Left forelimb (tissue), 1 donor: ENCODE measurements at regions not wholly inside any gene's neighbourhood (a gene's known extent, or its start where the extent isn't known, plus 50 kb on each side); places are given as distances from the start of the nearest gene placed in this dataset.
"Not testable (repeated sequence)": the region's sequence is repeated elsewhere in the genome, so short reads cannot be mapped to it uniquely, and the experiment has no call there.

Experiments
- DNase-seq: peaks from one replicate; pipeline ENCODE4 v3.0.0-alpha.2; 2018; ENCODE audit warnings: low spot score

DNA sequence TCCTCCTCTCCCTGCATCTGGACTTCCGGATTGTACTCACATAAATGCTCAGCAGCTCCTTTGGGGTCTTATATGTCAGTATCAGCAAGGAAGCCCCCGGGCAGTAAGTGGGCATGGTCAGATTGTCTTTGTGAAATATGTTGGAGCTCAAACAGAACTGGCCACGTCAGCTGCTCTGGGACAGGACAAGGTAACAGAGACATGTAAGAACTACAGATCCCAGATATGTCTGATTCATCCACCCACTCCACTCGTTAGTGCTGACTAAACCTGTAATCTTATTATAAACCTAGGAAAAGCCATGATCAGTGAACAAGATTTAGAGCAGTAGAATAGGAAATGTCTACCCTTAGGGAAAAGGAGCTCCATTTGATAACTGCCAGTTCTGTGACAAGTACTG is 561.8 kb downstream of the CETN3 start:
- no peak for DNase-seq

DNA sequence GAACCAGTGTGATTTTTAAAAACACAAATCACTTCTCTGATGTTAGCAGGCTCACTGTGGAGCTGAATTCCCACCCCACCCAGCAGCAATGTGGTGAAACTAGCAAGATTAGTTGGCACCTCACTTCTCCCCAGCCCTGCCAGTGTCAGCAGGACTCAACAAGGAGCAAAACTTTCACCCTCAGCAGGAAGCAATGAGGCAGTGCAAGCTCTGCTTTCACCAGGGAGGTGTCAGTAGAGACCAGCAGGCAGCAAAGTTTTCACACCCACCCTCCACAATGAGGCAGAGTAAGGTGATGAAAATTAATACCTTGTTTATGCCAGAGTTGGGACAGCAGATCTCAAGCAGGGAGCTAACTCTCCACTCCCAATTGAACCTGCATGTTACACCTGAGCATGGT is 565.0 kb downstream of the CETN3 start:
- no peak for DNase-seq

DNA sequence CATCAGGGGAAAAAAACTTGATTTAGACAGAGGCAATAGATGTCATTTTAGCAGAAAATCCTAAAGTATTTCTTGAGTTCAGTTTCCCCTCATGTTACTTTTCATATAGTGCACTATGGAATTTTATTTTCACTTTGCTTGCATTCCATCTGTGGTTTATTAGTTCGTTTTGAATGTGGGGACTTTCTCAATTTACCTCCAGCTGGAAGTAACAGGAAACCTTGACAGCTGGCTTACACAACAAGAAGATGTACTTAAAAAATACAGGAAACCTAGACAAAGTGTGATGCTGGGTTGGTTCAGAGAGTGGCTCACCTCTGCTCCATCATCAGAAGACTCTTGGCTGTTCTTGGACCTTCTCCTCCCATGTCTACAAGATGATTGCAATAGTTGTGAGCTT is 567.0 kb downstream of the CETN3 start:
- no peak for DNase-seq

DNA sequence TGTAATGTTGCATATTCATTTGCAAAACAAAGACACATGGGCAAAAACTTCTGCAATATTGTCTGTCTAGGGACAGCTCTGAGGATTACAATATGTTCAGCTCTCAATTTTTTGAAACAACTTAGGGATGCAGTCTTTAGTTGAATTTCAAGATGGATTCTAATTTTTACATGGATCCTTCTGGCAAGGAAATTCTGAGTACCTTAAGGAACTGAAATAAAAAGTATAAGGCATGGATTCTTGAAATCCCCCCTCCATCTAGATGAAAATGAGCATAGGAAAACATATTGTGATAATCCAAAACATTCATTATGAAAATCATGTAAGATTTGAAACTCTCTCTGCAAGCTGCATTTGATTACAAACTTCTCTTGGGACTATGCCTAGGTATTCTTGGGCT is 568.6 kb downstream of the CETN3 start:
- no peak for DNase-seq

DNA sequence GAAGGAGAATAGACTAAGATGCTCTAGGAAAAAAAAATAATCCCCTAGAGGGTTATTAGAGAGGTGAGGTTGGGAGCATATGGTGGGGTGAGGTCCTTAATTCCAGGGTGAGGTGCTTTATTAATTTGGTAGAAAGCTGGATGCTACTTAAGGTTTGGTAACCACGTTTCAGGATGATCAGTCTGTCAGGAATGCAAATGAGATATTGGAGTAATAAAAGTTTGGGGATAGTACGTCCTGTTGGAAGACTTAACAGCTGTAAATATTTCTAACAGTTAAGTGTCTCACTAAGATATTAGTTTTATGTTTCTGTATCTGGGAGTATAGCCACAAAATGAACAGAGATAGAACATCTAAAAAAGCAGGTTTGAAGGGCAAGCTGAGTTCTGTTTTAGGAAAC is 578.9 kb downstream of the CETN3 start:
- no peak for DNase-seq

DNA sequence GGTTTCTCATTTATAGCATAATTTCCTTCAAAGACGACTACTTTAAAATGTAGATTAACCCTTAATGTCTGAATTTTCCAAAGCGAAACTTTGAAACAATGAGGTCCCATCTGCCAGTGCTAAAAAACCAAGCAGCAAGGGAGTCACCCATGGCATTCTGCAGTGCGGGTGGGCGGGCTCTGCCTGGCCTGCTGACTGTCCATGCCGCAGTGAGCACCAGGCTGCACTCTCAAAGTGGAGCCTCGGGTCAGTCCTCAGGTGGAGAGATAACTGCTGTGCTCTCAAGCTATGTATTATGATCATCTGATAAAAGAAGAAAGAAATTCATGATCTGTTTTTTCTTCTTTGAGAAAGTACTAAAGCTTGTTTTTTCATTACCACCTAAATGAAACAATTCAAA is 581.6 kb downstream of the CETN3 start:
- DNase-seq: no peak

DNA sequence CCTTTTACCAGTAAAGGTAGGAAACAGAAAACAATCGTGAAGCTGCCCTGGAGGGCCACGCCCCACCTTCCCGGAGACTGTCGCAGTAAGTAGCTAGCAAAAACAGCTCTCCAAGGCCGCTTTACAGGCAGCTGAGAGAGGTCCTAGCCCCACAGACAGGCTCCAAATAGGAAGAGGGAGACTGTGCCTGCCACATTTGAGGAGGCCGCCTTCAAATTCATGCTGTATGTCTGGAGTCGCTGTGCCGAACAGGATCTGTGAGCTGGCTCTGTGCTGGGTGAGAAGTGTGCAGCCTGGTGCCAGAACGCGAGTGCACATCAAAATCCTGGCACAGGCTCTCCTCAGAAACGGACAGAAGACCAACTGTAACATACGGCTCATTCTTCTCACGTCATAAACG is 582.2 kb downstream of the CETN3 start:
- no peak for DNase-seq

DNA sequence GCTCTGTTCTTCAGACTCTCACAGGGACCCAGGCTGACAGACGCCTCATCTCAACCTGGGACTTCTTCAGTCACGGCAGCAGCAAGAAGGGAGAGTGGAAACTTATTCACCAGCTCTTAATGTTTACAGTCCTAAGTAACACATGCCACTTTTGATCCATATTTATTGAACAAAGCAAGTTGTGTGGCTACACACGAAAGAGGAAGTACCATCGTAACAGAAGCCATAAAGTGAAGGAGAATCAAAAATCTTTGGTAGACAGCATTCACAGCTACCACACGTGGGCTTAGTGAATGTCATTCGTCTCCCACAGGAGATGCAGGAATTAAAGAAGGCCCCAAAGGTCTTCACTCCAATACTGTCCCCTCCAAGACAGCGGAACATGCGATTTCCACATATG is 582.6 kb downstream of the CETN3 start:
- DNase-seq: no peak

DNA sequence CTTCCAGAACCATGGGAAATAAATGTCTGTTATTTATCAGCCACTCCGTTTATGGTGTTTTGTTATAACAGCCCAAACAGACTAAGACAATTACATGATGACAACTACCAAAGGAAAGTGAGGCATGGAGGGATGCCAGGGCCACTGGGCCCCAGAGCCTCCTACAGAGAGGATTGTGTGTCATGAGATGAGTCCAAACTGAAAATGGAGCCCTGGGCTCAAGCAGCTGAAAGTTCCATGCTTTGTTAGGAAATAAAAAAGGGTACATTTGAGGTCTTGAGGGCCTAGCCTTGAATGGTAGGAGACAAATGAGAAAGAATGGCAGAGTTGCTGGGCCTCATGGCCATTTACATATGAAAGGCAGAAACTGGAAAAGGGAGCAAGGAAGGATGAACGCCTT is 586.5 kb downstream of the CETN3 start:
- DNase-seq: no peak

DNA sequence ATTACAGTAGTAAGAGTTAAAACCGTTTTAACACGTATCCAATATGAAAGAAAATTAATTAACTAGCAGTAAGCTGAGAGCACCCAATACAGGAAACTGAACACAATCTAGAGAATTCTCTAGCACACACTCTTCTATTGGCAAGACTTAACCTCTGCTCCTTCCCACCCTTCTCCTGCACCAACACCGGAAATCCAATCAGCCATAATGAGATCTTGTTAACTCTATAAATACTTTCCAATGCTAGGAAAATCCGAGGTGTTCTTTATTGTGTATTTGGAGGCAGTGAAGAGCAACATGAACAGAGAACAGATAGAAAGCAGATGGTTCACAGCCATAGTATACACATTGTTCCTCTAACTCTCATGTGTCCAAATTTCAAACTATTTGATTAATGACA is 591.7 kb downstream of the CETN3 start:
- no peak for DNase-seq

DNA sequence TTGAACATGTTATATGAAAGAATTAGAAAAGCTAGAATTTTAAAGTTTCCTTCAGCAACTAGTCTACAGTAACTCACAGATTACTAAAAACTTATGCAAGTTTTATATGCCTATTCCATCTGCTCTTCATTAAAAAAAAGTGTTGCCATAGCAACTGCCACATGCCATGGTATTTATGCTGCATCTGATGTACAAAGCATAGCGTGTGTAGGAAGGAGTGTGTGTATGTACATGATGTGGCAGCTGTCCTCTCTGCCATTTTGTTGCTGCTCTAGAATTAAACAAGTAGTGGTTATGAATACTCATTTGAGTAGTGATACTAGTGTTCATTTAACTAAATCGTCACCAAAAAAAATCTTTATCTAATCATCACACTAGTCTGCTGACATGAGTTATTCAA is 593.5 kb downstream of the CETN3 start:
- no peak for DNase-seq

DNA sequence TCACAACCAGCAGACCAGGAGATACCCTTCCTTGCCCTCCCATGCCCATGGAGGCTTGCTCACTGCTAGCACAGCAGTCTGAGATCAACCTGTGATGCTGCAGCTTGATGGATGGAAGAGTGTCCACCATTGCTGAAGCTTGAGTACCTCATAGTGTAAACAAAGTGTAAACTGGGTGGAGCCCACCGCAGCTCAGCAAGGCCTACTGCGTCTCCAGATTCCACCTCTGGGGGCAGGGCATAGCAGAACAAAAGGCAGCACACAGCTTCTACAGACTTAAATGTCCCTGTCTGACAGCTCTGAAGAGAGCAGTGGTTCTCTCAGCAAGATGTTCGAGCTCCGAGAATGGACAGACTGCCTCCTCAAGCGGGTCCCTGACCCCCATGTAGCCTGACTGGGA is 608.8 kb downstream of the CETN3 start:
- DNase-seq: not testable (repeated sequence)

DNA sequence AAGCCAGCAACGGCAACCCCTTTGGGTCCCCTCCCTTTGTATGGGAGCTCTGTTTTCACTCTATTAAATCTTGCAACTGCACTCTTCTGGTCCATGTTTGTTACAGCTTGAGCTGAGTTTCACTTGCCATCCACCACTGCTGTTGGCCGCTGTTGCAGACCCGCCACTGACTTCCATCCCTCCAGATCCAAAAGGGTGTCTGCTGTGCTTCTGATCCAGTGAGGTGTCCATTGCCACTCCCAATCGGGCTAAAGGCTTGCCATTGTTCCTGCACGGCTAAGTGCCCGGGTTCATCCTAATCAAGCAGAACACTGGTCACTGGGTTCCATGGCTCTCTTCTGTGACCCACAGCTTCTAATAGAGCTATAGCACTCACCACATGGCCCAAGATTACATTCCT is 615.1 kb downstream of the CETN3 start:
- not testable (repeated sequence) for DNase-seq

DNA sequence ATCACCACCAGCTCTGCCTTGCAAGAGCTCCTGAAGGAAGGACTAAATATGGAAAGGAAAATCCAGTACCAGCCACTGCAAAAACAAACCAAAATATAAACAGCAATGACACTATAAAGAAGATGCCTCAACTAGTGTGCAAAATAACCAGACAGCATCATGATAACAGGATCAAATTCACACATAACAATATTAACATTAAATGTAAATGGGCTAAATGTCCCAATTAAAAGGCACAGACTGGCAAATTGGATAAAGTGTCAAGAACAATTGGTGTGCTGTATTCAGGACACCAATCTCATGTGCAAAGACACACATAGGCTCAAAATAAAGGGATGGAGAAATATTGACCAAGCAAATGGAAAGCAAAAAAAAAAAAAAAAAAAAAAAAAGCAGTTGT is 629.8 kb downstream of the CETN3 start:
- DNase-seq: not testable (repeated sequence)

DNA sequence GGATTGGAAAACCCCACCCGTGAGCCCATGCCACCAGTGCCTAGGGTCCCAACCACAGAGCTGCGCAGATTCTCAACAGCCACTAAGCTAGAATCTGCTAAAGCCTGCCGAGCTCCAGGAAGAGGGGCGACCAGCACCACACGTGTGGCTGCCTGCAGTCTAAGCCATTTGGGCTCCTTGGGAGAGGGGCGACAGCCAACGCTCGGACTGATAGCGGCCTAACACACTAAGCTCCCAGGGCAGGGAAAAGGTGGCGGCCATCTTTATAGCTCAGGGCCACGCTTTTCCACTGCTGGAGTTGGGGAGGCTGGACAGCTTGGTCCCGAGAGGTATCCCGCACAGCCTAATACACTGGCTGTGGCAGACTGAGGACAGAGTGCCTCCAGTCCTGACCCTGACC is 631.8 kb downstream of the CETN3 start:
- DNase-seq: no peak

DNA sequence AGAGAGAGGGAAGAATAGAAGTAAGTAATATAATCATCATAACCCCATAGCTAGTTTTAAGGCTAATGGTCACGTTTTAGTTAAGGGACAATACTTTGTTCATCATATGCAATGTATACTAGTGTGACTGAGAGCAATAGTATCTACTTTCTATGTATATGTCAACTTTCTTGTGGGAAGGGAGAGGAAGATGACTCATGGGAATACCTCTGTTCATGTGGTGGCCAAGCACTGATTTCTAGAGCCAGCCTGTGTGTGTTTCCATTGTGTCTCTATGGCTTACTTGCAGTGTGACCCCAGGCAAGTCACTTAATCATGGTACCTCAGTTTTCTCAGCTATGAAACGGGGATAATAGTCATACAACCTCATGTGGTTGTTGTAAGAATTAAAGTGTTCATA is 639.6 kb downstream of the CETN3 start:
- no peak for DNase-seq

DNA sequence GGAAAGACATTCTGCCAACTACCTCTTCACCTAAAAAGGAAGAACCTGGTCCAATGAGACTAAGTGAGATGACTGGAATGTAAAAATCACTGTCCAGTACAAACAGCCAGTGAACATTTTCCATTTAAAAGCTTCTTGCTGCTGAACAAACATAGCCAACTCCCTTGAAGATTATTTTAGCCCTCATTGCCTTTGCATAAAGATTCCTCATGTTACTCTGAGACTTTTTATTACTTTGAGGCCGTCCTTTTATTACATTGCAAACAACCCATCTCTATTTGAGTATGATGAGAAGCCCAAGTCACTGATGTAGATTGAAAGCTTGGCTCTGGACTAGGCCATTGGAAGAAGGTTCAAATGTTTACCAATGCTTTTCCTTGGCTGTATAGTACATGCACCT is 649.8 kb downstream of the CETN3 start:
- DNase-seq: no peak

DNA sequence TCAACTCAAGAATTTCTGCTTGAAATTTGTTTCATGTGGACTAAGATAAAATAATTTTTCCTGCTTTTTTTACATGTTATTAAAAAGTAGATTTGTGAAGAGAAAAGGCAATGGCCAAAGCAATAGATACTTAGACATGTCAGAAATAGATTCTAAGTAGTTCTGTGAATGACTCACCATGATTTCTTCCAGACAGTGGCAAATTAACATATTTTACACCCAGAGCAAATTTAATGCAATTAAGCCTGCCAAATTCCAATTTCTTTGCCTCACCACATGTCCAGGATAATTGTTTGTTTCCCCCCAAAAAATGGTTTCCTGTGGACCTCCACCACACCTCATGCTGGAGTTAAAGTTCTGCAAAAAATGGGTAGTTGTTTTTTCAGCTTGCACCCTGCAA is 651.4 kb downstream of the CETN3 start:
- no peak for DNase-seq

DNA sequence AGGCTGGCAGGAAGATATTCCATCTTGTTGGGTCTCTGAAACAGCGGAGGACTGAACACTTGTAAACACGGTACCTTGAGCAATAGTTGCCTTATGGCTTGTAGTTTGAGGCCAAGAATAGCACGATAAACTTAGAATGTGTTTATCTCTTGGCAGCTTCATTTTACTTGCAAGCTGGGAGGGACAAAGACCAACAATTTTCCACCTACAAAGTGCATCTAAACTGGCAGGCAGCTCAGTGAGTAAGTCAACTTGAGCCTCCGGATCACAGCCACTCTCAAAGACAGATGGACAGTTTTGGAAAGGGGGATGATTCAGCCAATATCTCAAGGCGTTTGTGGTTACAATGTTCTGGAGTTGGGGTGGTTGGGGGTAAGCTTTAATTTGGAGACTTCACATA is 652.6 kb downstream of the CETN3 start:
- DNase-seq: no peak

DNA sequence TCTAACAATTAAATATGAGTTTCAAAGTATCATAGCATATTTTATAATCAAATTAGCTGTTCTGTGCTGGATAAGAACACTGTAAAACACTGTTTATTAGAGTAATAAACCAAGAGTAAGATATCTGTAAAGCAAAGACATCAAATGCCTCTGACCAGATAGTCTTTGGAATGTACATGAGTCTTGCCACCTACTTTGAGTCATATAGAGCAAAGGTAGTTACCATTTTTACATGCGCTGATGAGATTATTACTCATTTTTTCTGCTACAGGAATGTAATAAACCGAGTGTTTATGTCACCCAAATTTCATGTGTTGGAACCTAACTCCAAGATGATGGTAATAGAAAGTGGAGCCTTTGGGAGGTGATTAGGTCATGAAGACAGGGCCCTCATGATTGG is 654.5 kb downstream of the CETN3 start:
- DNase-seq: no peak

DNA sequence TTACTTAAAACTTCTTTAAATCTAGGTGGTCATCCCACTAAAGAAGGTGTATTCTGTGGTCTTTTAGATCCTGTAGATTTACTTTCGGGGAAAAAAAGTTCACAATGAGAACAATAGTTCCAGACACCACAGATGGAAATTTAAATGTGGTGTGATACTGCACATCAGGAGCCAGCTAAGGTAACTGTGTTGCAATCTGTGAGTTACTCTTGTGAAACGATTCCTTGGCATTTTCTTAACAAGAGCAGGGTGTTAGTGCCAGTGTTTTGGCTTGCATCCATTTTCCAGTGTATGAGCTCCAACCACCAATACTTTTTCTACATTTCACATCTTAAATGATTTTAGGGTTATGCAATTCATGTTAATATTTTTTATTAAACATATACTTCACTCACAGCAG is 674.5 kb downstream of the CETN3 start:
- DNase-seq: no peak

DNA sequence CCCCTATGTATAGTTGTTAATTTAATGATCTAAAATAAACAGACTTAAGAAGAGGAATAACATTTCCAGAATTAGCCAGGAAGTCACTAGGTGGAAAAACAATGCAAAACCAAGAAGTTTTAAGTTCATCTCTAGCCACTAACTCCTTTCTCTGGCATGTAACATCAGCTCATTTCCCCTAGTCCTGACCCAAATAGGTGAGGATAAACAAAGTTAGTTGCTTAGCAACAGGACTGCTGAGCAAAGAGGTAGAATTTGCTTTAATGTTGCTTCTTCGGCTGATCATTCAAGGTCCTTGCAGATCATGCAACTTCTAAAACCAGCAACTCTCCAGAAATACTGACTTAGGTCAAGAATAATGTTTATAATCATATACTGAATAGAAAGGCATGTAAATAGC is 675.8 kb downstream of the CETN3 start:
- no peak for DNase-seq

DNA sequence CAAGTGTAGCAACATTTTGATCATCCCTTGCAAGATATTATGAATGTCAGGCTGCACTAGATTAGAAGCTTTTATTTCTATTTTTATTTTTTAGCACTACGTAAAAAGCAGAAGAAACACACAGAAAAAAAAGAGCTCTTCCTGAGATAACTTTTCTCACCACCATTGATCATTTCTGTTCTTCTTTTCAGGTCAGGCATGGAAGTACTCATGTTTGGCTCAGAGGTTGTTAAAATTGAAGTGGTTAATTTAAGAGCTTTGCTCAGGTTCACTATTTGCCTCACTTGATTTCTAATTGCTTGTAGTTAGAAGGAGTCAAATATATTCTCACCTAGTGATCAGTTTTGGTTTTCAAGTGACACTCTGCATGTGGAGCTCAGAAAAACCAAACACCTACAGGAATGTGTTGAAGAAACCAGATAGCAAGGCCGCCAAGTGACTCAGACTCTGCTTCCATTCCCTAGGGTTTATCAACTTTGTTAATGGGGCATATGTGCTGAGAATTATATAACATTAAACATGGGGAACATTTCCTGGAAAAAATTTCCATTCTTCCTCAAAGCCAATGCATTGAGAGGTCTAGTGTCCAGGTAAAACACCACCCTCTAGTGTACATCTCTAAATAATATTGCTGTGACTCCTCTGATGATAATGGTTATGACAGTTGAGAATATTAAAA is 679.8 kb downstream of the CETN3 start:
- DNase-seq: no peak

DNA sequence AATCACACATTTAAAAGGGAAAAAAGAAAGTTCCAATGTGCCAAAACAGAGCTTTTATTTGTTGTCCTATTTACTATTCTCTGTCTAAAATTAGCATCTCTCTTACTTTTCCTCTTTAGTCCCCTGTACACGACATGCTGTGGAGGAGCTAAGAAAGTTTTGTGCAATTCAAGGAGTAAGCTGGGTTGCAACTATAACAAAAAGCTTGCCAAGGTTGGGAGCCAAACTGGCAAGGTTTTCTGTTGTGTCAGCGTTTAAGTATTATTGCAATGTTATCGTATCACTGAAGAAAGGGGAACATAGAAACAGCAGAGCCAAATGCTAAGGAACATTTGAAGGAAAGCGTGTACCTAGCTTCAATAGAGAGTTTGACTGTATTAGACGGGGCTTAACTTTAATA is 680.8 kb downstream of the CETN3 start:
- no peak for DNase-seq

DNA sequence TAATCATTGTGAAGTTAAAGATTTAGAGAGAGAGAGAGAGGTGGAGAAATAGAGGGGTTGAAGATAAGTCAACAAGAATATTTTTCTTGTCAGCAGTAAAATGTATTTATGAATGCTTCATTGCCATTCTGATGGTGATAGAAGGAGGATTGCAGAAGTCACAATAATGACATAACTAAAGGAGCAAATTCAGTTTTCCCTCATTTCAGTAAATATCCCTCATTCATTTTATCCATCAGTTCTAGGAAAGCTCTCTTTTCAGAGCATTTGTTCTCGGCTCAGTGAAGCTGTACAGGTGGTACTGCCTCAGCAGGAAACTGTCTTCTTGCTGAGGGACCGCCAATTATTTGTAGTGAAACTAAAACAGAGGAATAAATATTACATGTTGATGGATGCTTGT is 681.4 kb downstream of the CETN3 start:
- no peak for DNase-seq
